Inflammatory macrophage treated with lipopolysaccharide for 4 hours (primary cell): ENCODE measurements at regions not wholly inside any gene's neighbourhood (a gene's known extent, or its start where the extent isn't known, plus 50 kb on each side); places are given as distances from the start of the nearest gene placed in this dataset.
"Not testable (repeated sequence)": the region's sequence is repeated elsewhere in the genome, so short reads cannot be mapped to it uniquely, and the experiment has no call there.

Source experiments
- DNase-seq: peaks from one replicate; pipeline ENCODE4 v3.0.0-alpha.2; 2020

- not testable (repeated sequence) for DNase-seq
These were observed 50.6 kb upstream of the GRHL3 start for GRCh38 chr1:24268555-24268954.

- no peak for DNase-seq
These were observed 52.2 kb upstream of the GRHL3 start for GRCh38 chr1:24266998-24267397.

GRCh38 chr1:24266398-24266941 lies 52.7 kb upstream of the GRHL3 start:
- no peak for DNase-seq

- DNase-seq, result no peak
These were observed 55.4 kb upstream of the GRHL3 start for GRCh38 chr1:24263746-24264145.

- DNase-seq, result no peak
These were observed 55.9 kb upstream of the GRHL3 start for GRCh38 chr1:24263211-24263610.

GRCh38 chr1:24261977-24262376 lies 57.2 kb upstream of the GRHL3 start:
- DNase-seq, result no peak

- no peak for DNase-seq
These were observed 60.3 kb upstream of the GRHL3 start for GRCh38 chr1:24258735-24259424.

- DNase-seq, result no peak
These were observed 61.8 kb upstream of the GRHL3 start for GRCh38 chr1:24257373-24257772.

- no peak for DNase-seq
These were observed 62.5 kb upstream of the GRHL3 start for GRCh38 chr1:24256687-24257086.

- no peak for DNase-seq
These were observed 63.9 kb upstream of the GRHL3 start for GRCh38 chr1:24255226-24255625.

GRCh38 chr1:24254783-24255182 lies 64.4 kb upstream of the GRHL3 start:
- no peak for DNase-seq

GRCh38 chr1:24253571-24253970 lies 65.6 kb upstream of the GRHL3 start:
- DNase-seq, result no peak

GRCh38 chr1:24252185-24252780 lies 65.2 kb upstream of the IFNLR1 start:
- no peak for DNase-seq

- no peak for DNase-seq
These were observed 64.4 kb upstream of the IFNLR1 start for GRCh38 chr1:24251501-24251900.

- no peak for DNase-seq
These were observed 63.7 kb upstream of the IFNLR1 start for GRCh38 chr1:24250791-24251190.

- no peak for DNase-seq
These were observed 63.1 kb upstream of the IFNLR1 start for GRCh38 chr1:24250224-24250623.

- peak; percentile 50 for DNase-seq
These were observed 61.8 kb upstream of the IFNLR1 start for GRCh38 chr1:24248859-24249258.

- DNase-seq, result not testable (repeated sequence)
These were observed 60.2 kb upstream of the IFNLR1 start for GRCh38 chr1:24247337-24247736.

GRCh38 chr1:24244519-24245268 lies 57.6 kb upstream of the IFNLR1 start:
- no peak for DNase-seq

GRCh38 chr1:24237750-24238395 lies 50.8 kb upstream of the IFNLR1 start:
- DNase-seq, result no peak

GRCh38 chr1:24236789-24237371 lies 49.8 kb upstream of the IFNLR1 start:
- DNase-seq, result no peak
